ENCODE measurements at regions not wholly inside any gene's neighbourhood (a gene's known extent, or its start where the extent isn't known, plus 50 kb on each side); places are given as distances from the start of the nearest gene placed in this dataset.
"Not testable (repeated sequence)": the region's sequence is repeated elsewhere in the genome, so short reads cannot be mapped to it uniquely, and the experiment has no call there.

- no peak overlapping the region for H3K4me3 ChIP-seq (ENCODE audit: insufficient read depth, low read depth, low read length)
- H3K36me3 Mint-ChIP-seq (ENCODE audit: low read depth, unreplicated experiment), result no peaks in the 10 kb centered on the region
- no peaks in the 10 kb centered on the region for H4K20me1 ChIP-seq (ENCODE audit: insufficient read depth, low read length)
- TF ChIP-seq EZH2 (IDR thresholded peaks at IDR 0.05; ENCODE audit: insufficient read depth, low read length), result no peak
- TF ChIP-seq, protein P1, sequence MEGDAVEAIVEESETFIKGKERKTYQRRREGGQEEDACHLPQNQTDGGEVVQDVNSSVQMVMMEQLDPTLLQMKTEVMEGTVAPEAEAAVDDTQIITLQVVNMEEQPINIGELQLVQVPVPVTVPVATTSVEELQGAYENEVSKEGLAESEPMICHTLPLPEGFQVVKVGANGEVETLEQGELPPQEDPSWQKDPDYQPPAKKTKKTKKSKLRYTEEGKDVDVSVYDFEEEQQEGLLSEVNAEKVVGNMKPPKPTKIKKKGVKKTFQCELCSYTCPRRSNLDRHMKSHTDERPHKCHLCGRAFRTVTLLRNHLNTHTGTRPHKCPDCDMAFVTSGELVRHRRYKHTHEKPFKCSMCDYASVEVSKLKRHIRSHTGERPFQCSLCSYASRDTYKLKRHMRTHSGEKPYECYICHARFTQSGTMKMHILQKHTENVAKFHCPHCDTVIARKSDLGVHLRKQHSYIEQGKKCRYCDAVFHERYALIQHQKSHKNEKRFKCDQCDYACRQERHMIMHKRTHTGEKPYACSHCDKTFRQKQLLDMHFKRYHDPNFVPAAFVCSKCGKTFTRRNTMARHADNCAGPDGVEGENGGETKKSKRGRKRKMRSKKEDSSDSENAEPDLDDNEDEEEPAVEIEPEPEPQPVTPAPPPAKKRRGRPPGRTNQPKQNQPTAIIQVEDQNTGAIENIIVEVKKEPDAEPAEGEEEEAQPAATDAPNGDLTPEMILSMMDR (IDR thresholded peaks at IDR 0.05; ENCODE audit: insufficient read depth, low read depth, low read length), result no peak
- no peaks in the 10 kb centered on the region for H3K4me1 ChIP-seq (ENCODE audit: insufficient read depth, low read length)
- no peak overlapping the region for H3K4me2 ChIP-seq (ENCODE audit: low read length)
- H3K27ac Mint-ChIP-seq (ENCODE audit: unreplicated experiment), result no peak overlapping the region
- no peak overlapping the region for H3K27ac ChIP-seq (ENCODE audit: low read depth, low read length)
- DNase-seq (ENCODE audit: low read depth) (no peak), FAIRE-seq (no peak)
- H3K27me3 ChIP-seq (ENCODE audit: insufficient read depth, low read length), result no peaks in the 10 kb centered on the region
- no peaks in the 10 kb centered on the region for H3K79me2 ChIP-seq (ENCODE audit: insufficient read depth, low read length)
- no peaks in the 10 kb centered on the region for H3K4me1 Mint-ChIP-seq (ENCODE audit: low read depth, unreplicated experiment)
- H3K9ac ChIP-seq (ENCODE audit: low read length), result no peak overlapping the region
- peaks cover 3% of the 10 kb centered on the region for H3K9me3 ChIP-seq (ENCODE audit: insufficient read depth, low read depth, low read length)
- H3K36me3 ChIP-seq (ENCODE audit: insufficient read depth, low read length), result no peaks in the 10 kb centered on the region
- no peak overlapping the region for H2AFZ ChIP-seq (ENCODE audit: low read depth, low read length)
- H3K27me3 Mint-ChIP-seq (ENCODE audit: low read depth, unreplicated experiment), result no peaks in the 10 kb centered on the region
- peaks cover 8% of the 10 kb centered on the region for H3K9me3 Mint-ChIP-seq (ENCODE audit: unreplicated experiment)
- H3K4me3 Mint-ChIP-seq (ENCODE audit: unreplicated experiment), result no peak overlapping the region
Observed at GRCh38 chr11:37896016-37896415, 1298.0 kb upstream of the RAG2 start.

- H3K9me3 ChIP-seq (ENCODE audit: insufficient read depth, low read depth, low read length), result no peaks in the 10 kb centered on the region
- no peaks in the 10 kb centered on the region for H3K4me1 Mint-ChIP-seq (ENCODE audit: low read depth, unreplicated experiment)
- no peak for FAIRE-seq
- no peaks in the 10 kb centered on the region for H3K27me3 ChIP-seq (ENCODE audit: insufficient read depth, low read length)
- H3K27ac ChIP-seq (ENCODE audit: low read depth, low read length), result no peak overlapping the region
- no peaks in the 10 kb centered on the region for H3K79me2 ChIP-seq (ENCODE audit: insufficient read depth, low read length)
- no peaks in the 10 kb centered on the region for H3K36me3 Mint-ChIP-seq (ENCODE audit: low read depth, unreplicated experiment)
- no peaks in the 10 kb centered on the region for H3K36me3 ChIP-seq (ENCODE audit: insufficient read depth, low read length)
- no peak for DNase-seq (ENCODE audit: low read depth)
- H3K4me3 Mint-ChIP-seq (ENCODE audit: unreplicated experiment), result no peak overlapping the region
- H4K20me1 ChIP-seq (ENCODE audit: insufficient read depth, low read length), result no peaks in the 10 kb centered on the region
- no peak overlapping the region for H3K27ac Mint-ChIP-seq (ENCODE audit: unreplicated experiment)
- H3K4me3 ChIP-seq (ENCODE audit: insufficient read depth, low read depth, low read length), result no peak overlapping the region
- no peak overlapping the region for H2AFZ ChIP-seq (ENCODE audit: low read depth, low read length)
- no peak overlapping the region for H3K9ac ChIP-seq (ENCODE audit: low read length)
- no peaks in the 10 kb centered on the region for H3K27me3 Mint-ChIP-seq (ENCODE audit: low read depth, unreplicated experiment)
- TF ChIP-seq, protein P1 (IDR thresholded peaks at IDR 0.05; ENCODE audit: insufficient read depth, low read depth, low read length), result no peak
- TF ChIP-seq EZH2 (IDR thresholded peaks at IDR 0.05; ENCODE audit: insufficient read depth, low read length), result no peak
- H3K4me2 ChIP-seq (ENCODE audit: low read length), result no peak overlapping the region
- no peaks in the 10 kb centered on the region for H3K9me3 Mint-ChIP-seq (ENCODE audit: unreplicated experiment)
- H3K4me1 ChIP-seq (ENCODE audit: insufficient read depth, low read length), result no peaks in the 10 kb centered on the region
Observed at GRCh38 chr11:37881741-37882140, 1283.7 kb upstream of the RAG2 start.

- no peaks in the 10 kb centered on the region for H3K79me2 ChIP-seq (ENCODE audit: insufficient read depth, low read length)
- no peak overlapping the region for H3K4me3 ChIP-seq (ENCODE audit: insufficient read depth, low read depth, low read length)
- H3K27me3 Mint-ChIP-seq (ENCODE audit: low read depth, unreplicated experiment), result no peaks in the 10 kb centered on the region
- TF ChIP-seq EZH2 (IDR thresholded peaks at IDR 0.05; ENCODE audit: insufficient read depth, low read length), result no peak
- TF ChIP-seq, protein P1 (IDR thresholded peaks at IDR 0.05; ENCODE audit: insufficient read depth, low read depth, low read length), result no peak
- H3K27me3 ChIP-seq (ENCODE audit: insufficient read depth, low read length), result no peaks in the 10 kb centered on the region
- H4K20me1 ChIP-seq (ENCODE audit: insufficient read depth, low read length), result no peaks in the 10 kb centered on the region
- no peak for FAIRE-seq
- no peak overlapping the region for H3K4me2 ChIP-seq (ENCODE audit: low read length)
- no peak overlapping the region for H3K27ac Mint-ChIP-seq (ENCODE audit: unreplicated experiment)
- no peak overlapping the region for H3K9ac ChIP-seq (ENCODE audit: low read length)
- H3K9me3 ChIP-seq (ENCODE audit: insufficient read depth, low read depth, low read length), result no peaks in the 10 kb centered on the region
- no peaks in the 10 kb centered on the region for H3K4me1 ChIP-seq (ENCODE audit: insufficient read depth, low read length)
- H3K9me3 Mint-ChIP-seq (ENCODE audit: unreplicated experiment), result peaks cover 3% of the 10 kb centered on the region
- H3K27ac ChIP-seq (ENCODE audit: low read depth, low read length), result no peak overlapping the region
- H3K36me3 ChIP-seq (ENCODE audit: insufficient read depth, low read length), result no peaks in the 10 kb centered on the region
- no peak overlapping the region for H3K4me3 Mint-ChIP-seq (ENCODE audit: unreplicated experiment)
- no peak for DNase-seq (ENCODE audit: low read depth)
- H3K4me1 Mint-ChIP-seq (ENCODE audit: low read depth, unreplicated experiment), result no peaks in the 10 kb centered on the region
- no peaks in the 10 kb centered on the region for H3K36me3 Mint-ChIP-seq (ENCODE audit: low read depth, unreplicated experiment)
- H2AFZ ChIP-seq (ENCODE audit: low read depth, low read length), result no peak overlapping the region
Observed at GRCh38 chr11:37861671-37862070, 1263.6 kb upstream of the RAG2 start.

GRCh38 chr11:37858806-37859537 is 1260.9 kb upstream of the RAG2 start:
- not testable (repeated sequence) for H3K27ac ChIP-seq (ENCODE audit: low read depth, low read length); DNase-seq (ENCODE audit: low read depth); H3K27me3 ChIP-seq (ENCODE audit: insufficient read depth, low read length); H4K20me1 ChIP-seq (ENCODE audit: insufficient read depth, low read length); H3K4me3 ChIP-seq (ENCODE audit: insufficient read depth, low read depth, low read length); H3K4me3 Mint-ChIP-seq (ENCODE audit: unreplicated experiment); H3K4me1 ChIP-seq (ENCODE audit: insufficient read depth, low read length); H3K9ac ChIP-seq (ENCODE audit: low read length); H3K9me3 Mint-ChIP-seq (ENCODE audit: unreplicated experiment); H3K4me1 Mint-ChIP-seq (ENCODE audit: low read depth, unreplicated experiment); H3K36me3 ChIP-seq (ENCODE audit: insufficient read depth, low read length); H2AFZ ChIP-seq (ENCODE audit: low read depth, low read length); H3K79me2 ChIP-seq (ENCODE audit: insufficient read depth, low read length); H3K27ac Mint-ChIP-seq (ENCODE audit: unreplicated experiment); FAIRE-seq; H3K27me3 Mint-ChIP-seq (ENCODE audit: low read depth, unreplicated experiment); H3K9me3 ChIP-seq (ENCODE audit: insufficient read depth, low read depth, low read length); H3K4me2 ChIP-seq (ENCODE audit: low read length); H3K36me3 Mint-ChIP-seq (ENCODE audit: low read depth, unreplicated experiment)
